Esophagus squamous epithelium (tissue), 4 donors: ENCODE measurements at regions not wholly inside any gene's neighbourhood (a gene's known extent, or its start where the extent isn't known, plus 50 kb on each side); places are given as distances from the start of the nearest gene placed in this dataset.

Experiments used
- CTCF ChIP-seq, 6 experiments: fragments of 450-650 bp in 4 of 6; fragments of 200-600 bp in 2 of 6; sonication (generic) in 2 of 6; IDR thresholded peaks; one replicate each; pipeline ENCODE4 v1.5.1; 2016 to 2019; ENCODE audit warnings: antibody characterized with exemption in 6 of 6, mild to moderate bottlenecking in 4 of 6, moderate library complexity in 4 of 6
- POLR2A ChIP-seq, 4 donors: fragments of 450-650 bp; IDR thresholded peaks; one replicate each; pipeline ENCODE4 v1.6.1; 2017; ENCODE audit warnings: antibody characterized with exemption in 4 of 4, mild to moderate bottlenecking in 4 of 4, moderate library complexity in 3 of 4

- TF ChIP-seq CTCF (IDR thresholded peaks at IDR 0.05): no peak
- TF ChIP-seq POLR2A (IDR thresholded peaks at IDR 0.05): no peak
These were observed 177.5 kb upstream of the NUDT10 start for GRCh38 chrX:51155157-51155556.
